Astrocyte of the cerebellum (primary cell): ENCODE measurements at regions not wholly inside any gene's neighbourhood (a gene's known extent, or its start where the extent isn't known, plus 50 kb on each side); places are given as distances from the start of the nearest gene placed in this dataset.

Experiments
- DNase-seq: peaks from one replicate; pipeline ENCODE4 v3.0.0-alpha.2; 2011; ENCODE audit warnings: low read depth
- H3K4me3 ChIP-seq: 2 replicates; pipeline ENCODE4 v1.5.1; 2011; ENCODE audit warnings: mild to moderate bottlenecking, low read depth, low read length, moderate library complexity
- CTCF ChIP-seq: IDR thresholded peaks from 2 replicates; pipeline ENCODE4 v1.5.1; 2012; ENCODE audit warnings: low read length, low read depth, moderate library complexity, mild to moderate bottlenecking; ENCODE audit errors: missing control alignments
- in situ Hi-C: cut with HindIII; loops from 2 replicates; pipeline ENCODE4 v1.10.0; 2017; ENCODE audit warnings: low sequenced_read_pairs

DNA sequence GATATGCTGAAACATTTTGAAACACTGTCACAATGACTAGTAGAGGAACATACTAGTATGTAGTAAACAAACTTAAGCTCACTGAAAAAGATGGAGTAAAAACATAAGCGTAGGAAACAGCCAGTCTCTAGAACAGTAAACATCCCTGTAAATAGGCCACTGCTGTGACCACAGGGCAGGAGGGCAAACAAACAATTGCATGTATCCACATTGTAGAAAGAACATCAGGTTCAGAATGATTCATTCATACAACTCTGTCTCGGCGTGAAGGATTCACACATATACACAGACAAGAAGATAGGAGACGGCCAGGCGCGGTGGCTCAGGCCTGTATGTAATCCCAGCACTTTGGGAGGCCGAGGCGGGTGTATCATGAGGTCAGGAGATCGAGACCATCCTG lies 390.1 kb downstream of the IRS2 start:
- TF ChIP-seq CTCF = no peak
- DNase-seq = no peak
- in situ Hi-C loops = no loop called here

GRCh38 chr13:109395014-109395413 lies 391.4 kb downstream of the IRS2 start:
- TF ChIP-seq CTCF = no peak
- in situ Hi-C loops = no loop called here
- DNase-seq = no peak
- no peak overlapping the region for H3K4me3 ChIP-seq

More for the DNA sequence above, 390.1 kb downstream of the IRS2 start:
- H3K4me3 ChIP-seq = no peak overlapping the region

- in situ Hi-C loops = no loop called here
- TF ChIP-seq CTCF = no peak
- no peak for DNase-seq
- H3K4me3 ChIP-seq = no peak overlapping the region
Measured at GRCh38 chr13:109394311-109394988, 391.9 kb downstream of the IRS2 start.

DNA sequence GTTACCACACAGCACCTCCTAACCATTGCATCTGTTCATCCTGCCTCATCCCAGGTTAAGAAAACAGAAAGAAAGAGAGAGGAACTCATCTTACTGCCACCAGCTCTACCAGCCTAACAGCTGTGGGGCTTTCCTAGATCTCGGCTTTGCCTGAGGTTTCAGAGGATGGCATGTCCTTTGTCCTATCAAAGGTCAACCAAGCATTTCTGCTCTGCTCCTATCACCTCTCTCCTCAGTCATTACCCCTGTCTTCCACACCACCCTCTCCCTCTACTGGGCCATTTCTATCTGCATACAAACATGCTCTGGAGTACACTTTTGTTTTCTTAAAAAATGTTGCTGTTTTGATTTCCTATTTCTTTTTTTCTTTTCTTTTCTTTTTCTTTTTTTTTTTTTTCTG lies 393.3 kb downstream of the IRS2 start:
- in situ Hi-C loops = no loop called here
- no peak overlapping the region for H3K4me3 ChIP-seq
- no peak for DNase-seq
- TF ChIP-seq CTCF = no peak

GRCh38 chr13:109390391-109390790 lies 396.0 kb downstream of the IRS2 start:
- in situ Hi-C loops = no loop called here
- H3K4me3 ChIP-seq = no peak overlapping the region
- no peak for DNase-seq
- TF ChIP-seq CTCF = no peak

GRCh38 chr13:109389892-109390345 lies 396.5 kb downstream of the IRS2 start:
- DNase-seq = no peak
- TF ChIP-seq CTCF = no peak
- in situ Hi-C loops = no loop called here
- H3K4me3 ChIP-seq = no peak overlapping the region

GRCh38 chr13:109389456-109389855 lies 396.9 kb downstream of the IRS2 start:
- no peak for DNase-seq
- in situ Hi-C loops = no loop called here
- no peak for TF ChIP-seq CTCF
- no peak overlapping the region for H3K4me3 ChIP-seq
